Nephron (organoid): ENCODE measurements at regions not wholly inside any gene's neighbourhood (a gene's known extent, or its start where the extent isn't known, plus 50 kb on each side); places are given as distances from the start of the nearest gene placed in this dataset.
"Not testable (repeated sequence)": the region's sequence is repeated elsewhere in the genome, so short reads cannot be mapped to it uniquely, and the experiment has no call there.

Experiments used
- H3K27ac Mint-ChIP-seq, 3 experiments: 2 replicates each; pipeline ENCODE4 v1.8.0; 2020; ENCODE audit warnings: mixed read lengths in 3 of 3, mild to moderate bottlenecking in 2 of 3, moderate library complexity in 1 of 3
- H3K27me3 Mint-ChIP-seq: 2 replicates; pipeline ENCODE4 v1.8.0; 2021; ENCODE audit warnings: low read depth, mild to moderate bottlenecking, moderate library complexity, mixed read lengths
- H3K36me3 Mint-ChIP-seq: 2 replicates; pipeline ENCODE4 v1.8.0; 2020; ENCODE audit warnings: low read depth, mixed read lengths
- H3K4me1 Mint-ChIP-seq: 2 replicates; pipeline ENCODE4 v1.8.0; 2020; ENCODE audit warnings: mixed read lengths
- H3K4me3 Mint-ChIP-seq, 3 experiments: 2 replicates each; pipeline ENCODE4 v1.8.0; 2020; ENCODE audit warnings: mild to moderate bottlenecking in 3 of 3, mixed read lengths in 3 of 3, moderate library complexity in 2 of 3
- H3K9me3 Mint-ChIP-seq: 2 replicates; pipeline ENCODE4 v1.8.0; 2020; ENCODE audit warnings: mixed read lengths
- CTCF ChIP-seq, 3 experiments: fragments of 200-600 bp; sonication (generic); IDR thresholded peaks; one replicate each; pipeline ENCODE4 v1.5.0; 2021; ENCODE audit warnings: antibody characterized with exemption in 3 of 3; ENCODE audit not compliant: unreplicated experiment in 3 of 3

- no peaks in the 10 kb centered on the region for H3K27me3 Mint-ChIP-seq
- no peak for TF ChIP-seq CTCF (IDR thresholded peaks at IDR 0.05; ENCODE audit: unreplicated experiment in 3 of 3)
- no peaks in the 10 kb centered on the region for H3K36me3 Mint-ChIP-seq
- H3K27ac Mint-ChIP-seq: no peak overlapping the region
- peaks cover 13% of the 10 kb centered on the region for H3K4me1 Mint-ChIP-seq
- no peaks in the 10 kb centered on the region for H3K9me3 Mint-ChIP-seq
- H3K4me3 Mint-ChIP-seq: no peak overlapping the region
These were observed 81.6 kb upstream of the KLF4 start for GRCh38 chr9:107571148-107571547.

- no peak overlapping the region for H3K4me3 Mint-ChIP-seq
- no peak overlapping the region for H3K27ac Mint-ChIP-seq
- peaks cover 13% of the 10 kb centered on the region for H3K4me1 Mint-ChIP-seq
- no peaks in the 10 kb centered on the region for H3K36me3 Mint-ChIP-seq
- no peaks in the 10 kb centered on the region for H3K9me3 Mint-ChIP-seq
- H3K27me3 Mint-ChIP-seq: peaks cover 8% of the 10 kb centered on the region
- TF ChIP-seq CTCF (IDR thresholded peaks at IDR 0.05; ENCODE audit: unreplicated experiment in 3 of 3): no peak
These were observed 79.6 kb upstream of the KLF4 start for GRCh38 chr9:107569174-107569573.

DNA sequence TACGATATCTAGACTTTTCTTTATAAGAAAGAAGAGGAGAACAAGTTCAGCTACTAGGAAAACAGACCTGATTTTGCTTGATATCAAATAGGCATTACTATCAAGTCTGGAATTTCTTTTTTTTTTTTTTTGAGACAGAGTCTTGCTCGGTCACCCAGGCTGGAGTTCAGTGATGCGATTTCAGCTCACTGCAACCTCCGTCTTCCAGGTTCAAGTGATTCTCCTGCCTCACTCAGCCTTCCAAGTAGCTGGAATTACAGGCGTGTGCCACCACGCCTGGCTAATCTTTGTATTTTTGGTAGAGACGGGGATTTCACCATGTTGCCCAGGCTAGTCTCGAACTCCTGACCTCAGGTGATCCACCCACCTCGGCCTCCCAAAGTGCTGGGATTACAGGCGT is 78.8 kb upstream of the KLF4 start:
- H3K27me3 Mint-ChIP-seq, H3K9me3 Mint-ChIP-seq, H3K4me3 Mint-ChIP-seq, H3K27ac Mint-ChIP-seq, H3K36me3 Mint-ChIP-seq: not testable (repeated sequence)
- H3K4me1 Mint-ChIP-seq: peaks cover 13% of the 10 kb centered on the region

- Mint-ChIP-seq H3K36me3 (no peaks in the 10 kb centered on the region), H3K27ac (no peak overlapping the region), H3K9me3 (no peaks in the 10 kb centered on the region), H3K4me3 (no peak overlapping the region), H3K27me3 (peaks cover 8% of the 10 kb centered on the region), H3K4me1 (peaks cover 13% of the 10 kb centered on the region)
- no peak for TF ChIP-seq CTCF (IDR thresholded peaks at IDR 0.05; ENCODE audit: unreplicated experiment in 3 of 3)
These were observed 77.9 kb upstream of the KLF4 start for GRCh38 chr9:107567462-107567861.

DNA sequence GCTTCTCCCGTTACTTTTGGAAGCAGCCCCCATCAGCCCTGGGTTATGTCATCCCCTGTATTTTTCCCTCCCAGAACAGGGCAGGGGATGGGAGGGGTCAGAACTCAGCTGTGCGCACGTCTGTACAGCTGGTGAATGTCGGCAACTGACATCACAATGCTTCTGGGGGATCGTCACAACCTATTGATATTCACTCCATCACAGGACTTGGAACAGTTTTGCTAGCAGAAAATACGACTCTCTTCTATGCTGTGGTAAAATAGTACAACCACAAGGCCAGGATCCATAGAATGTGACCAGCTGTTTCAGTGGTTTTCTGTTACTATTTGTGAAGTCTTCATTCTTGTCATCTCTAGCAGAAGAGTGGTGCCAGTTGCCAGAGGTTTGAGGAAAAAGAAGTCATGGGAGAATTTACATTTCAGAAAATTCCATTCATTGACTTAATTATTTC is 77.1 kb upstream of the KLF4 start:
- no peak for TF ChIP-seq CTCF (IDR thresholded peaks at IDR 0.05; ENCODE audit: unreplicated experiment in 3 of 3)
- peaks cover 8% of the 10 kb centered on the region for H3K27me3 Mint-ChIP-seq
- H3K9me3 Mint-ChIP-seq: no peaks in the 10 kb centered on the region
- no peaks in the 10 kb centered on the region for H3K36me3 Mint-ChIP-seq
- H3K4me1 Mint-ChIP-seq: peaks cover 9% of the 10 kb centered on the region
- peak overlapping the region; percentile 9 to 53 (median 27) for H3K27ac Mint-ChIP-seq
- no peak overlapping the region for H3K4me3 Mint-ChIP-seq

DNA sequence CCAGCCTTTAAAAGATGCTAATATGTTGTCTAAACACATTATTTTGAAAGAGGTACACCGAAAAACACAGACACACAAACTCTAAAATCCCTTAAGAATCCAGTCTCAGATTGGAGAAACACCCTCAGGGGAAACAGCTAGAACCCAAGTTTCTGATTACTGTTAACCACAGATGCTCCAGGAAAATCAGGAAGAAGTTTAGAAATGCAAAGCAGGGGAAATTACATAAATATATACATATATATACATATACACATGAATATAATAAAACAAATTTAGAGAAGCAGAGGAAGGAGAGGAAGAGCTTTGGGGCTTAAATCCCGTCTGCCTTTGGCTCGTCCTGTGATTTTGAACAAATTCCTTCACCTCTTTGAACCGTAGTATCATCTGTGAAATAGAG is 73.2 kb upstream of the KLF4 start:
- no peak for TF ChIP-seq CTCF (IDR thresholded peaks at IDR 0.05; ENCODE audit: unreplicated experiment in 3 of 3)
- no peak overlapping the region for H3K27ac Mint-ChIP-seq
- H3K27me3 Mint-ChIP-seq: peaks cover 13% of the 10 kb centered on the region
- peaks cover 9% of the 10 kb centered on the region for H3K4me1 Mint-ChIP-seq
- no peaks in the 10 kb centered on the region for H3K36me3 Mint-ChIP-seq
- H3K9me3 Mint-ChIP-seq: no peaks in the 10 kb centered on the region
- no peak overlapping the region for H3K4me3 Mint-ChIP-seq
